ENCODE measurements at regions not wholly inside any gene's neighbourhood (a gene's known extent, or its start where the extent isn't known, plus 50 kb on each side); places are given as distances from the start of the nearest gene placed in this dataset.

DNA sequence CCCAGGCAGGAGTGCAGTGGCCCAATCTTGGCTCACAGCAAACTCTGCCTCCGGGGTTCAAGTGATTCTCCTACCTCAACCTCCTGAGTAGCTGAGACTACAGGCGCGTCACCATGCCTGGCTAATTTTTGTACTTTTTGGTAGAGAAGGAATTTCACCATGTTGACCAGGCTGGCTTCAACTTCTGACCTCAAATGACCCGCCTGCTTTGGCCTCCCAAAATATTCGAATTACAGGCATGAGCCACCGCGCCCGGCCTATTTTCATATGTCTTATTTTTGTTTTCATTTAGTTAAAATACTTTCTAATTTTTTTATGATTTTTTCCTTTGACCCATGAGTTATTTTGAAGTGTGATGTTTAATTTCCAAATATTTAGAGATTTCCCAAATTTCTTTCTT lies 143.6 kb upstream of the VRK1 start:
- H3K9me3 ChIP-seq (ENCODE audit: low read depth, low read length), result no peaks in the 10 kb centered on the region
- no peaks in the 10 kb centered on the region for H3K36me3 ChIP-seq (ENCODE audit: insufficient read depth, low read length)
- DNase-seq (ENCODE audit: low read depth, low spot score), result no peak
- H3K9ac ChIP-seq (ENCODE audit: insufficient read length), result no peak overlapping the region
- TF ChIP-seq FOXP2 (optimal IDR thresholded peaks at IDR 0.05; ENCODE audit: control extremely low read depth, extremely low read length, insufficient read depth), result no peak
- no peak for TF ChIP-seq EZH2 (IDR thresholded peaks at IDR 0.05)
- TF ChIP-seq POLR2AphosphoS5 (IDR thresholded peaks at IDR 0.05; ENCODE audit: borderline replicate concordance, low read depth, low read length), result no peak
- no peak overlapping the region for H3K27ac ChIP-seq
- H3K4me3 ChIP-seq, result no peak overlapping the region

DNA sequence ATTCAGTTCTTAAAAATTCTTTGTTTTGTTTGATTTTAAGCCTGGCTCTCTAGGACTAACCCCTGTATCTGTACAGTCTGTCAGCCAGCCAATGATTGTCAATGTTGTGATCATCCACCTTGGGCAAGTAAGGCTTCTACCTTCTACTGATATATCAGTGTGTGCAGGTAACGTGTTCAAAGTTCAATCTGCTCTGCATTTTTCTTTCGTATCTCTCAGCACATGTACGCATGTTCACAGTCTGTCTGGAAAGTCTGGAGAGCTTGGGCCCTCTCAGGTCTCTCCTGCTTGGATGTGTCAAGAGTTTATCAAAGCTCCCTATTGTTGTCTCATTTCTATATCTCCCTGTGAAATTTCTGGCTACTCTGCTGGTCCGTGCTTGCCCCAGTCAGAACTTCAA lies 138.6 kb upstream of the VRK1 start:
- no peaks in the 10 kb centered on the region for H3K36me3 ChIP-seq (ENCODE audit: insufficient read depth, low read length)
- DNase-seq (ENCODE audit: low read depth, low spot score), result no peak
- H3K27ac ChIP-seq, result no peak overlapping the region
- no peak for TF ChIP-seq EZH2 (IDR thresholded peaks at IDR 0.05)
- no peak for TF ChIP-seq FOXP2 (optimal IDR thresholded peaks at IDR 0.05; ENCODE audit: control extremely low read depth, extremely low read length, insufficient read depth)
- TF ChIP-seq POLR2AphosphoS5 (IDR thresholded peaks at IDR 0.05; ENCODE audit: borderline replicate concordance, low read depth, low read length), result no peak
- no peaks in the 10 kb centered on the region for H3K9me3 ChIP-seq (ENCODE audit: low read depth, low read length)
- no peak overlapping the region for H3K4me3 ChIP-seq
- H3K9ac ChIP-seq (ENCODE audit: insufficient read length), result no peak overlapping the region

- Histone ChIP-seq H3K36me3 (ENCODE audit: insufficient read depth, low read length) (no peaks in the 10 kb centered on the region), H3K27ac (no peak overlapping the region), H3K9me3 (ENCODE audit: low read depth, low read length) (no peaks in the 10 kb centered on the region), H3K4me3 (no peak overlapping the region), H3K9ac (ENCODE audit: insufficient read length) (no peak overlapping the region)
- DNase-seq (ENCODE audit: low read depth, low spot score), result no peak
- no peak for TF ChIP-seq FOXP2 (optimal IDR thresholded peaks at IDR 0.05; ENCODE audit: control extremely low read depth, extremely low read length, insufficient read depth)
- no peak for TF ChIP-seq EZH2 (IDR thresholded peaks at IDR 0.05)
Measured at GRCh38 chr14:96660123-96660522, 137.1 kb upstream of the VRK1 start.

GRCh38 chr14:96660667-96661066 lies 136.5 kb upstream of the VRK1 start:
- no peak overlapping the region for H3K27ac ChIP-seq
- TF ChIP-seq FOXP2 (optimal IDR thresholded peaks at IDR 0.05; ENCODE audit: control extremely low read depth, extremely low read length, insufficient read depth) (no peak), EZH2 (IDR thresholded peaks at IDR 0.05) (no peak), POLR2AphosphoS5 (IDR thresholded peaks at IDR 0.05; ENCODE audit: borderline replicate concordance, low read depth, low read length) (no peak)
- DNase-seq (ENCODE audit: low read depth, low spot score), result no peak
- no peaks in the 10 kb centered on the region for H3K9me3 ChIP-seq (ENCODE audit: low read depth, low read length)
- H3K9ac ChIP-seq (ENCODE audit: insufficient read length), result no peak overlapping the region
- H3K4me3 ChIP-seq, result no peak overlapping the region
- no peaks in the 10 kb centered on the region for H3K36me3 ChIP-seq (ENCODE audit: insufficient read depth, low read length)

DNA sequence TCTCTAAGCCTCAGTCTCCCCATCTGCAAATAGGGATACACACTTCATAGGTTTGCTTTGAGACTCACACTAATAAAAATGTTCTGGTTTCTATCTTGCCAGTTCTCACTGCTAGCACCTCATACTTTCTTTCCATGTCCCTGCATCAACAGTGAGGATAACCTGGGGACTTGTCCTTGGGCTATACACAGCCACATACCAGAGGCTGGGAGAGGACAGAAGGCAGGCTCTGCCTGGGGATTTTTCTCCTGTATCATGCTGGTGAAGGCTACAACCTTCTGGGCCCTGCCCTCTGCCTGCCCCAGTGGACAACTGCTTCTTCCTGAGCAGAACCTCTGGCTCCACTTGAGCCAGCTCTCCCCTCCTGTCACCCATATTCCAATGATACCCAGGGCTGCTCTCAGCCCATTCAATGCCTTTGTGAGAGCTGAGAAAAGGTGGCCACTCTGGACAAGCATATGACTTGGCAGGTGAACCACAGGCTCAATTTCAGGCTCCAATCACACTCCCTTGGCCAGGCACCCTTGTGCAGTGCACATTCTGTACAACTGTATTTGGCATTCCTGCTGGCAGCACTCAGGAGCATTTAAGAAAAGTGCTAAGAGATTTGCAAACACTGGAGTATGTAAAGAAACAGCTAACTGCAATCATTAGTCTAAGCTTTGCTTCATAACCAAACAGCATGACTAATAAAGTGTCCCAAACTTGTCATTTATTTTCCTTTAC lies 135.8 kb upstream of the VRK1 start:
- Histone ChIP-seq H3K36me3 (ENCODE audit: insufficient read depth, low read length) (no peaks in the 10 kb centered on the region), H3K9ac (ENCODE audit: insufficient read length) (no peak overlapping the region), H3K27ac (no peak overlapping the region), H3K9me3 (ENCODE audit: low read depth, low read length) (no peaks in the 10 kb centered on the region), H3K4me3 (no peak overlapping the region)
- DNase-seq (ENCODE audit: low read depth, low spot score), result no peak
- no peak for TF ChIP-seq POLR2AphosphoS5 (IDR thresholded peaks at IDR 0.05; ENCODE audit: borderline replicate concordance, low read depth, low read length)
- TF ChIP-seq FOXP2 (optimal IDR thresholded peaks at IDR 0.05; ENCODE audit: control extremely low read depth, extremely low read length, insufficient read depth), result no peak
- TF ChIP-seq EZH2 (IDR thresholded peaks at IDR 0.05), result no peak

DNA sequence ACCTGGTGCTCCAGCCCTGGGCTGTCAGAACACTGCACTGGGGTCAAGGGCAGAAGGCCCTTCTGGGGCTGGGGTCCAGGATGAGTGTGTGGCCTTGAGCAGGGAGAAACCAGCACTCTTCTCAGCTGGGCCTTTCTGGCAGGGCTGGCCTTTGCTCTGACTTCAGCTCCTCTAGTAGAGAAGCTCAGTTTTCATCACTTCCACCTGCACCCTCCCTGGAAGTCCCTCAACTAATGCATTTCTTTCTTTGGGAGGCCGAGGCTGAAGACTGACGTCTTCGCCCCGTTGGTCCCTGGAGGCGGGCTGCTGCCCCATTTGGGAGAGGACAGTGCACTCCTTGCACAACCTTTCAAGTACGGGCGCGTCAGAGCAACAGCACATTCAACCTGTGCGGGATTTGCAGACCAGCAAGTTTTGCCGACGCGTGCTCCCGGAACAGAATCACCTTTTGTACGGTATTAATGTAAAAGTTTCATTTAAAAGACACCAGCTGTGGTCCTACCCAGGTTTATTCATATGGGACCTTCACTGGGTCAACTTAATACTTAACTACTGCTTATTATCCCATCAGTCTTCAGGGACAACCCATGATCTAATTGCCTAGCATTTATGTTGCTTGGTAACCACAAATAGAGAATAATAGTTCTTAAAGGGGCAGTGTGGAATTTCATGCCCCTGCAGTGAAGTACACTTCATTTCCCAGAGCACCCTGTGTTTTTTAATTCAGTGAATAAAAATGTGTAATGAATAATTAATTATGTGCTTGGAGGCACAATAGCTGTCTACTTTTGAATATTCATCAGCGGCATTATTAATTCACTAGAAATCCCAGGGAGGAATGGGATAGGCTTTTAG lies 134.8 kb upstream of the VRK1 start:
- Histone ChIP-seq H3K4me3 (no peak overlapping the region), H3K9ac (ENCODE audit: insufficient read length) (no peak overlapping the region), H3K36me3 (ENCODE audit: insufficient read depth, low read length) (no peaks in the 10 kb centered on the region), H3K9me3 (ENCODE audit: low read depth, low read length) (no peaks in the 10 kb centered on the region), H3K27ac (no peak overlapping the region)
- TF ChIP-seq EZH2 (IDR thresholded peaks at IDR 0.05) (no peak), POLR2AphosphoS5 (IDR thresholded peaks at IDR 0.05; ENCODE audit: borderline replicate concordance, low read depth, low read length) (no peak), FOXP2 (optimal IDR thresholded peaks at IDR 0.05; ENCODE audit: control extremely low read depth, extremely low read length, insufficient read depth) (no peak)
- peak; percentile 14 for DNase-seq (ENCODE audit: low read depth, low spot score)

- no peak overlapping the region for H3K9ac ChIP-seq (ENCODE audit: insufficient read length)
- no peaks in the 10 kb centered on the region for H3K9me3 ChIP-seq (ENCODE audit: low read depth, low read length)
- no peak overlapping the region for H3K4me3 ChIP-seq
- no peak overlapping the region for H3K27ac ChIP-seq
- no peak for DNase-seq (ENCODE audit: low read depth, low spot score)
- TF ChIP-seq POLR2AphosphoS5 (IDR thresholded peaks at IDR 0.05; ENCODE audit: borderline replicate concordance, low read depth, low read length), result no peak
- TF ChIP-seq FOXP2 (optimal IDR thresholded peaks at IDR 0.05; ENCODE audit: control extremely low read depth, extremely low read length, insufficient read depth), result no peak
- no peak for TF ChIP-seq EZH2 (IDR thresholded peaks at IDR 0.05)
- H3K36me3 ChIP-seq (ENCODE audit: insufficient read depth, low read length), result no peaks in the 10 kb centered on the region
Measured at GRCh38 chr14:96663076-96663475, 134.1 kb upstream of the VRK1 start.

DNA sequence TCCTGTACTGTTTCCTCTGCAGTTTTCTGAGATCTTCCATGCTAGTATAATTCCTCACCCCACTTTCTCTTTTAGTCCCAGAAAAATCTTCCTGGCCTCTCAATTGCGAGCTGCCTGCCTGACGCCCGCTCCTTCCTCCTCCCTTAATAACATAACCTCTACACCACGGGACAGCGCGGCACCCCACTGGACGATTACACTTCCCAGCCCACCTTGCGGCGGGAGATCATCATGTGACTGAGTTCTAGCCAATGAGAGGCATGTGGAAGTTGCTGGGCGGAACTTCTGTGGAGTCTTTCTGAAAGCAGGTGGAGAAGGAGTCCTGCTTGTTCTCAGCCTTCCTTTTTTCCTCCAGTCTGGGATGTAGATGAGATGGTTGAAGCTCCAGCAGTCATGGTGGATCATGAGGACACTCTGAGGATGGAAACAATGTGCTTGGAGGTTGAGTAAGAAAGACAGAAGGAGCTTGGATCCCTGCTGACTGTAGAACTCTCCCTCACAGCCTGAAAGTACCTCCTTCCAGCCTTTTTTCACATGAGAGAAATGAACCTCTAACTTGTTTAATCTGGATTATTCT lies 133.6 kb upstream of the VRK1 start:
- Histone ChIP-seq H3K27ac (no peak overlapping the region), H3K9ac (ENCODE audit: insufficient read length) (no peak overlapping the region), H3K4me3 (no peak overlapping the region), H3K36me3 (ENCODE audit: insufficient read depth, low read length) (no peaks in the 10 kb centered on the region), H3K9me3 (ENCODE audit: low read depth, low read length) (no peaks in the 10 kb centered on the region)
- no peak for TF ChIP-seq EZH2 (IDR thresholded peaks at IDR 0.05)
- TF ChIP-seq FOXP2 (optimal IDR thresholded peaks at IDR 0.05; ENCODE audit: control extremely low read depth, extremely low read length, insufficient read depth), result no peak
- no peak for TF ChIP-seq POLR2AphosphoS5 (IDR thresholded peaks at IDR 0.05; ENCODE audit: borderline replicate concordance, low read depth, low read length)
- no peak for DNase-seq (ENCODE audit: low read depth, low spot score)
